ENCODE measurements at regions not wholly inside any gene's neighbourhood (a gene's known extent, or its start where the extent isn't known, plus 50 kb on each side); places are given as distances from the start of the nearest gene placed in this dataset.

DNA sequence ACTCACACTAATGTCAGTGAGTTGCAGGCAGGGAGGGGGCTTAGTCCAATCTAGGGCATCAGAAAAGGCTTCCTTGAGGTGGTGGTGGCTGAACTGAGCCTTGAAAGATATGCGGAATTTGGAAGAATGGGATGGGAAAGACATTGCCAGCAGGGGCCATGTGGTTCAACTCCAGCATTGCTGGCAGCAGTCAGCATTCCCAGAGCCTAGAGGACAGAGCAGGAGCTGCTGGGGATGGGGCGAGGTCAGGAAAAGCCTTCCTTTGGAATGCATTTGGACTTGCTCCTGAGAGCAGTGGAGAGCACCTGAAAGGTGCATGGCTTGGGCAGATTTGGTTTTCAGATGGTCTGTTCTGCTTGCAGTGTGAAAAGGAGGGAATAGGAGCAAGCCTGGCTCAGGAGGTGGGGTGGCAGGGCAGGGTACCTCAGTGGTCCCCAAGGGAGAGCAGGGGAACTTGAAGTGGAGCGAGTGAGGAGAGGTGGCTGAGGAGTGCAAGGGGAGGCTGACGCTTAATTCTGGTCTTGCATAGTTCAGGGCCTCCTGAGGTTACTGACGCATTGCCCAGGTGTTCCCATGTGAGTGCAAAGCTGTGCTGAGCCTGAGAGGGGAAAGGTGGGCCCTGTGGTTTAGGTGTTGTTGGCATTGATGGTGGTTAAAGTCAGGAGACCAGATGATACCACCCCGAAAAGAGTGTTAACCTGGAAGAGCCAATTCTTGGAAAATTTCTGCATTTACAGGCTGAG, 112.1 kb upstream of the MGAT5 start:
- TF ChIP-seq, protein P1, sequence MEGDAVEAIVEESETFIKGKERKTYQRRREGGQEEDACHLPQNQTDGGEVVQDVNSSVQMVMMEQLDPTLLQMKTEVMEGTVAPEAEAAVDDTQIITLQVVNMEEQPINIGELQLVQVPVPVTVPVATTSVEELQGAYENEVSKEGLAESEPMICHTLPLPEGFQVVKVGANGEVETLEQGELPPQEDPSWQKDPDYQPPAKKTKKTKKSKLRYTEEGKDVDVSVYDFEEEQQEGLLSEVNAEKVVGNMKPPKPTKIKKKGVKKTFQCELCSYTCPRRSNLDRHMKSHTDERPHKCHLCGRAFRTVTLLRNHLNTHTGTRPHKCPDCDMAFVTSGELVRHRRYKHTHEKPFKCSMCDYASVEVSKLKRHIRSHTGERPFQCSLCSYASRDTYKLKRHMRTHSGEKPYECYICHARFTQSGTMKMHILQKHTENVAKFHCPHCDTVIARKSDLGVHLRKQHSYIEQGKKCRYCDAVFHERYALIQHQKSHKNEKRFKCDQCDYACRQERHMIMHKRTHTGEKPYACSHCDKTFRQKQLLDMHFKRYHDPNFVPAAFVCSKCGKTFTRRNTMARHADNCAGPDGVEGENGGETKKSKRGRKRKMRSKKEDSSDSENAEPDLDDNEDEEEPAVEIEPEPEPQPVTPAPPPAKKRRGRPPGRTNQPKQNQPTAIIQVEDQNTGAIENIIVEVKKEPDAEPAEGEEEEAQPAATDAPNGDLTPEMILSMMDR (conservative IDR thresholded peaks at IDR 0.05 in 1 of 2, IDR thresholded peaks at IDR 0.05 in 1 of 2; ENCODE audit: extremely low read depth in 1 of 2, insufficient read depth in 1 of 2, low read depth in 1 of 2, low read length in 2 of 2), result no peak
- no peak for TF ChIP-seq EZH2 (IDR thresholded peaks at IDR 0.05; ENCODE audit: borderline replicate concordance, low read length)

Data from mammary epithelial cell (primary cell).